RPMI7951 (cell line): ENCODE measurements at regions not wholly inside any gene's neighbourhood (a gene's known extent, or its start where the extent isn't known, plus 50 kb on each side); places are given as distances from the start of the nearest gene placed in this dataset.

ENCODE experiments used
- DNase-seq: peaks from one replicate; pipeline ENCODE4 v3.0.0-alpha.2; 2012; ENCODE audit warnings: low read depth

DNA sequence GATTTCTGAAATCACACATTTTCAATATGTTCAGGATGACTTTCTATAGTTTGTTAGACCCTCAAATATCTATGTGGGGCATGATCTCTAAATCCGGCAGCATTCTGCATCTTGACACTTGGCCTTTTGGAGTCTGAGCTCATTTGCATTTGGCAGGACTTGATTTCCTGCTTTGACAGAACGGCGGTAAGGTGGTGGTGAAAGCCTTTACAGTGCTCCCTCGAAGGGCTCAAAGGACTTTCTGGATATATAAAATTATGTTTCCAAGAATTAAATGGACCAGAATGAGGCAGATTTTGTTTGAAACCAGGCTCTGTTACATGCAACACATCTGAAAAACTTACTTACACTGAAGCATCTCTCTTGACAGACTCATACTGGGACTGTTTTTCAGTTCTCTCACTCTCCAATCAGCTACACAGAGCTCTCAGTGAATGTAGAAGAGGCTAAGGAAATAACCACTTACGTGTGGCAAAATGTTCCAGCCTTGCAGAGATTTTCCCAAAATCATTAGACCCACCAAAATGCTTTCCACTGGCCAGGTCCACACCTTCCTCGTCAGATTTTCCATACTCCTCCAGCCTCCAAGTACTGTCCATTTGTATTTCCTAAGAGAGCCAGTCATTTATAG lies 207.2 kb downstream of the SPRY2 start:
- DNase-seq: no peak

GRCh38 chr13:80132741-80133601 lies 208.0 kb downstream of the SPRY2 start:
- DNase-seq: peak; percentile 74

GRCh38 chr13:80131204-80131603 lies 209.7 kb downstream of the SPRY2 start:
- DNase-seq: peak; percentile 78

GRCh38 chr13:80126389-80127068 lies 214.4 kb downstream of the SPRY2 start:
- DNase-seq: no peak

DNA sequence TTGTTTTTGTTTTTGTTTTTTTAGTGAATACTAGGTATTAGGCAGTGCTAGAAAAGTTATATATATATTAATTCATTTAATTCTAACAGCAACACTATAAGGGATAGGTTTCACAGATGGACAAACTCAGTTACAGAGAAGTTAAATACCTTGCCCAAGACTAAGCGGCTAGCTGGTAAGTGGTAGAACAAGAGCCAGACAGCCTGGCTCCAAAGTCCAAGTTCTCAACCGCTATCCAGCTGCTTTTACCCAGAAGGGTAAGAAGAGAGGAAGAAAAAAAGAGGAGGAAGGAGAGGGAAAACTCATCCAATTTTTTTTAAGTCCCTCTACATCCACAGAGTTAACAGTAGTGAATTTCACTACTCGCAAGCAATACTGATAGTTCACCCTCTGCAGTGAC lies 217.0 kb downstream of the SPRY2 start:
- DNase-seq: no peak

DNA sequence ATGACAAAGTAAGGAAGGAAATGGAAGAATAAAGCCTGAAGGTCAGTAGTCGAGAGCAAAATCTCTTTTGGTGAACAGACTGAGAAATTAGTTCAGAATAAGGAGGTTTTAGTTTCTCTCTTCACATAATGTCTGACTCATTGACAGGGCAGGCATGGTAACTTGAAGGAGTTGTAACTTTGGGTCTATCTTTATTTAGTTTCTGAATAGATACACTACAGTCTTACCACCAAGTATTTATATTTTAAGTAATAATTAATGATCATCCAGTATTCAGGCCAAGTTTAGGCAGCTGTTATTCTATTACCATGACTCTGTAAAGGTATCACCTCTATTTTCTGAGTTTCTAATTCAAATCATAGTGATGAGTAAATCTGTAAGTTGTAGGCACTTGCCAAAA lies 219.9 kb downstream of the SPRY2 start:
- DNase-seq: no peak

DNA sequence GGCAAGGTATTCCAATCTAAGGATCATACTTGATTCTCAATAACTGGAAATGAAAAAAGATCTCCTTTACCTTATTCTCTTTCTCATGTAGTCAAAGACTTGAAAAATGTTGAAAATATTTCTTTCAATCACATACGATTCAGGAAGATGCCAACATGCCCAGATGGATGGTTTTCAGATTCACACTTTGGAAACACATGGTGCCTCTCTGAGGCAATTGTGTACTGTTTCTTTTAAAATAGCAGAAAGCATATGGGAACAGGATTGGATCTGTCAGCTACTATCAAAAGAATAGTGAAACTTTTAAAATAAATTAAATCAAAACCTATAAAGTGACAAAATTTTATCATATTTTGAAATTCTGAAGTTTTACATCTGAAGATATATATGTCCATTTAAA lies 222.4 kb downstream of the SPRY2 start:
- DNase-seq: no peak

- DNase-seq: no peak
These were observed 222.8 kb downstream of the SPRY2 start for GRCh38 chr13:80118099-80118498.

DNA sequence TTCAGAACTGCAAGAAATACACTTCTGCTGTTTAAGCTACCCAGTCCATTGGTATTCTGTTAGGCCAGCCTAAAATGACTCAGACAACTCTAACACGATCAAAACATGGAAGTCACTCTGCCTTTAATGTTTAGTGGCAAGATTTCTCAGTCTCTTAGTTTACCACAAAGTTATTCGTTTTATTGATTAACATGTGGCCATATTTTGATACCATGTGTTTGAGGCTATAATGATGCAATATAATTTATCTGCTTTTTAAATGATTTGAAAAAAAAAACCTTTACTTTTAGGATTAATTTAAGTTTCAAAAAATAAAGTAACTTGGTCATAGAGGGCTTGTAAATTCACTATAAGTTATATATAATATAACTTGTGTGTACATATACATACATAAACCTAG lies 223.4 kb downstream of the SPRY2 start:
- no peak for DNase-seq

GRCh38 chr13:80116107-80116506 lies 224.8 kb downstream of the SPRY2 start:
- DNase-seq: peak; percentile 80

GRCh38 chr13:80115616-80116015 lies 225.3 kb downstream of the SPRY2 start:
- no peak for DNase-seq

DNA sequence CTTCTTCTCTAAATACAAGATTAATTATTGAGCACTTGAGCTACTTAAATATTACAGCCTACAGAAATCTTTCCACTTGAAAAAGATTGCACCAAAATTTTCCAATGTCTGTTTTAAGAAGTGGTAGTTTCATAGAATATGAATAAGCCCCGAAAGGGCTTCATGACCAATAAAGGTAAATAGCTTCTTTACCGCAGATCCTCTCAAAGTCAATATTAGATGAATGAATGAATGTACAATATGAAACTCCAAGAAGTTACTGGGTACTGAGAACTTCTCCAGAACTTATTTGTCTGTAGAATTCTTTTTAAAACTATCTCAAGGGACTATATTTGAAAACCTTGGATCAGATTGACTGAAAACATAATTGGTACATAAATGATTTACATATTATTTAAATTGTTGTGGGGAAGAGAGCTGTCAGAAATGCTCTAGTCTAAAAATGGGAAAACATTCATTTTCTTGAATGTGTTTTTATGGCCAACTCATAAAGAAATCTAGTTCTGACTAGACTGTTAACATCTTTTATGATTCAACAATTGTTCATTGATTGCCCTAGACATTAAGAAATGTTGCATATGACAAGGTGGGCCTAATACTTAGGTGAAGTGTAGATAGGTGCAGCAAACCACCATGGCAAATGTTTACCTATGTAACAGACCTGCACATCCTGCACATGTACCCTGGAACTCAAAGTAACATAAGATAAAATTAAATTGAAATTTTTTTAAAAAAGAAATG lies 227.0 kb downstream of the SPRY2 start:
- no peak for DNase-seq

GRCh38 chr13:80109303-80109702 lies 231.6 kb downstream of the SPRY2 start:
- no peak for DNase-seq

- no peak for DNase-seq
These were observed 235.6 kb downstream of the SPRY2 start for GRCh38 chr13:80105350-80105749.

DNA sequence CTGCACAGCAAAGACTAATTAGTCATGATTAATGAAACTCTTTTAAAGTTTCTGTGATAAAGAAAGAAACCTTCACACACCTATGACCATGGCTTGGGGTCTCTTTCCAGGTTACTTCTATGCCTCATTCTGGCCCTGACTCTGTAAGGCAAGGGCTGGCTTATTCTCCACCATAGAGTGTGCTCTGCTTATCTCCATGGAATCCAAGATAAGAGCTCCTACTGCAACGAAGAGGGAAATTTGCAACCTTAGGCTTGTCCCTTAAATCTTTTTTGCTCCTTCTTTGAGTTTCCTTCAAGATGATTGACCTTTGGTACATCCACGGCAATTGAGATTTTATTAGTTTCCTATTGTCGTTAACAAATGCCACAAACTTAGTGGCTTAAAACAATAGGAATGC lies 239.9 kb downstream of the SPRY2 start:
- no peak for DNase-seq

DNA sequence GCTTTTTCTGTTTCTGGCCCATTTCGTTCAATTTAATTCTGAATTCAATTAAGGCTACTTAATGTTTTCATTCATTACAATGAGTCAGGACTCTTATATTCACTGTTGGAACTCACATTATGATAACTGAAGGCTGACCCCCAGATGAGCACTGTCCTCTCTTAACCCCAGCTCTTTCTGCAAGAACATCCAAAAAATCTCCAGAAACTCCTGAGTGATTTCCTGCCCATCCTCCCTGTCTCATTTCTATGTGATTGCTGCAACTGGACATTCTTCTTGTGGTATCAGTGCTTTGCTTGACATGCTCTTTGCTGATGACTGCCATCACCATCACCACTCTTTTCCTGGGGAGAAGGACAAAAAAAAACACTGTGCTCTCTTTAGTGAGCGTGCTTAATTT lies 240.3 kb downstream of the SPRY2 start:
- no peak for DNase-seq

DNA sequence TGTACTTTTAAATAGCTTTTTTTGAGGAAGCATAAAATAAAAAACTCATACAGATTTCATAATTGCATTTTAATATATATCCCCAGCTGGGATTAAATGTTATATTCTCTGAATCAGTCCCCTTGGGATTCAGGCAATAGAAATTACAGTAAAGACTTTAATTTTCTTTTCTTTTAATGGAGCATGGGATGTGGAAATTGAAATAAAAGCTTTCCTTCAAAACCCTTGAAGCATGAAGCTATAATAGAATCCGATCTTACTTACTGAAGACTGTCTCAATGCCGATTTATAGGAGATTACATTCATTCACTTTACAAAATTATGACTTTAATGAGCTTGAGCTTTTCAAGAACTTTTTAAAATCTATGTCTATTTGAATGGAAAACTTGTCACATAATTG lies 243.4 kb downstream of the SPRY2 start:
- no peak for DNase-seq

DNA sequence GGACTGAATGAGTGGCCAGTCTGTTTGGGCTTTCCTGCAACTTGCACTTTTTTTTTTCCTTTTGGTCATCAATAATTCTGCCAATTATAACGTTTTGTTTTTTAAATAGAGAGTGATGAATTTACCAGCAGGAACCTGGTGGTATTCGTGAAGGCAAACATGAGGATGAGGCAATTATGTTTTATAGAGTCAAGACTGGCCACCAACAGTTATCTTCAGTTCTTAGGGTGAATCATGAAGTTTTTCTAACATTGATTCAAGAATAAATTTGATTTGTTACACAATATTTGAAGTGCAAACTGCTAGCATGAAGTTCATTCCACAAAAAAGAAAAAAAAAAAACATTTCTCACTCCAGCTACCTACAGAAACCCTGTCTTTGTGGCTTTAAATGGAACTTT lies 244.5 kb downstream of the SPRY2 start:
- DNase-seq: no peak

- DNase-seq: no peak
These were observed 246.4 kb downstream of the SPRY2 start for GRCh38 chr13:80094526-80094925.

GRCh38 chr13:80093888-80094287 lies 247.0 kb downstream of the SPRY2 start:
- no peak for DNase-seq

DNA sequence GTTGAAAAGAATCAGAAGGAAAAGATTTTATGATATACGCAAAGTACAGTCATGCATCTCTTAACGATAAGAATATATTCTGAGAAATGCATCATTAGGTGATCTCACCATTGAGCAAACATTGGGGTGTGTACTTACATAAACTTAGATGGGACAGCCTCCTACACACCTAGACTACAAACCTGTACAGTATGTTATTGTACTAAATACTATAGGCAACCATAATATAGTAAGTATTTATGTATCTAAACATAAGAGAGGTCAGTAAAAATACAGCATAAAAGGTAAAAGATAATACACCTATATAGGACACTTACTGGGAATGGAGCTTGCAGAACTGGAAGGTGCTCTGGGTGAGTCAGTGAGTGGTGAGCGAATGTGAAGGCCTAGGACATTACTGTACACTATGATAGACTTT lies 254.6 kb downstream of the SPRY2 start:
- no peak for DNase-seq
